WTC11 (cell line): ENCODE measurements at regions not wholly inside any gene's neighbourhood (a gene's known extent, or its start where the extent isn't known, plus 50 kb on each side); places are given as distances from the start of the nearest gene placed in this dataset.

Experiments
- ATAC-seq: fragments of 200-7000 bp; cut with Tn5 transposase; 2 replicates; pipeline ENCODE4 v1.10.0; 2021; ENCODE audit warnings: mild to moderate bottlenecking, moderate library complexity
- CTCF ChIA-PET: fragments of 300-600 bp; sonication (Branson Sonifier 250); formaldehyde crosslinking; loops from one replicate; lab custom pipeline; 2021; ENCODE audit warnings: antibody characterized with exemption; lab: Charles Lee
- POLR2A ChIA-PET: fragments of 350-600 bp; sonication (Branson Sonifier 250); formaldehyde crosslinking; loops from one replicate; lab custom pipeline; 2021; ENCODE audit warnings: antibody characterized with exemption; lab: Charles Lee
- DNase-seq: peaks from one replicate; pipeline ENCODE4 v3.0.0; 2021; ENCODE audit warnings: low spot score
- H3K27ac Mint-ChIP-seq: 2 replicates; pipeline ENCODE4 v1.8.0; 2021; ENCODE audit warnings: mixed read lengths
- H3K27me3 Mint-ChIP-seq: 2 replicates; pipeline ENCODE4 v1.8.0; 2021; ENCODE audit warnings: low read depth, mild to moderate bottlenecking, moderate library complexity, mixed read lengths
- H3K36me3 Mint-ChIP-seq: 2 replicates; pipeline ENCODE4 v1.8.0; 2021; ENCODE audit warnings: mixed read lengths
- H3K4me1 Mint-ChIP-seq: 2 replicates; pipeline ENCODE4 v1.8.0; 2022; ENCODE audit warnings: mixed read lengths
- H3K4me3 Mint-ChIP-seq: 2 replicates; pipeline ENCODE4 v1.8.0; 2021; ENCODE audit warnings: mild to moderate bottlenecking, moderate library complexity, mixed read lengths
- H3K9me3 Mint-ChIP-seq: 2 replicates; pipeline ENCODE4 v1.8.0; 2021; ENCODE audit warnings: mixed read lengths
- AFF4 ChIP-seq: sonication (generic); formaldehyde crosslinking; IDR thresholded peaks from 2 replicates; pipeline ENCODE4 v1.8.1; 2023; ENCODE audit warnings: mild to moderate bottlenecking, missing genetic modification reagents, borderline replicate concordance
- AR ChIP-seq: fragments of 250-450 bp; sonication (Bioruptor Pico); IDR thresholded peaks from 2 replicates; pipeline ENCODE4 v1.9.0; 2021; ENCODE audit warnings: mild to moderate bottlenecking
- CDX4 ChIP-seq: fragments of 250-450 bp; sonication (Bioruptor Pico); IDR thresholded peaks from 2 replicates; pipeline ENCODE4 v1.9.0; 2021; ENCODE audit warnings: moderate library complexity, mild to moderate bottlenecking, inconsistent platforms, borderline replicate concordance
- E2F4 ChIP-seq: sonication (generic); formaldehyde crosslinking; IDR thresholded peaks from 2 replicates; pipeline ENCODE4 v1.8.1; 2022; ENCODE audit warnings: low read depth, mild to moderate bottlenecking, moderate library complexity, missing genetic modification reagents, borderline replicate concordance
- ETV6 ChIP-seq: sonication (generic); formaldehyde crosslinking; IDR thresholded peaks from 2 replicates; pipeline ENCODE4 v1.8.1; 2022; ENCODE audit warnings: mild to moderate bottlenecking, missing genetic modification reagents
- FOXJ3 ChIP-seq: sonication (generic); formaldehyde crosslinking; IDR thresholded peaks from 2 replicates; pipeline ENCODE4 v1.9.0; 2021; ENCODE audit warnings: missing genetic modification reagents, mild to moderate bottlenecking, borderline replicate concordance
- FOXP1 ChIP-seq: sonication (generic); formaldehyde crosslinking; IDR thresholded peaks from 2 replicates; pipeline ENCODE4 v1.8.0; 2022; ENCODE audit warnings: missing genetic modification reagents, mild to moderate bottlenecking, moderate library complexity, borderline replicate concordance
- FOXP4 ChIP-seq: sonication (generic); formaldehyde crosslinking; IDR thresholded peaks from 2 replicates; pipeline ENCODE4 v1.8.0; 2022; ENCODE audit warnings: mild to moderate bottlenecking, missing genetic modification reagents
- GABPB1 ChIP-seq: sonication (generic); formaldehyde crosslinking; IDR thresholded peaks from 2 replicates; pipeline ENCODE4 v1.8.1; 2023; ENCODE audit warnings: mild to moderate bottlenecking, missing genetic modification reagents
- HMGXB4 ChIP-seq: sonication (generic); formaldehyde crosslinking; IDR thresholded peaks from 2 replicates; pipeline ENCODE4 v1.8.1; 2023; ENCODE audit warnings: mild to moderate bottlenecking, moderate library complexity, missing genetic modification reagents
- MLX ChIP-seq: sonication (generic); formaldehyde crosslinking; IDR thresholded peaks from 2 replicates; pipeline ENCODE4 v1.8.1; 2023; ENCODE audit warnings: mild to moderate bottlenecking, missing genetic modification reagents, moderate library complexity
- NFATC4 ChIP-seq: fragments of 250-450 bp; sonication (Bioruptor Pico); IDR thresholded peaks from 2 replicates; pipeline ENCODE4 v1.9.0; 2021; ENCODE audit warnings: mild to moderate bottlenecking
- RORB ChIP-seq: fragments of 250-450 bp; sonication (Bioruptor Pico); IDR thresholded peaks from 2 replicates; pipeline ENCODE4 v1.9.0; 2021; ENCODE audit warnings: mild to moderate bottlenecking
- ZBTB43 ChIP-seq: sonication (generic); formaldehyde crosslinking; IDR thresholded peaks from 2 replicates; pipeline ENCODE4 v1.8.1; 2023; ENCODE audit warnings: mild to moderate bottlenecking, missing genetic modification reagents
- ZMAT4 ChIP-seq: fragments of 250-450 bp; sonication (Bioruptor Pico); IDR thresholded peaks from 2 replicates; pipeline ENCODE4 v1.9.0; 2021; ENCODE audit warnings: mild to moderate bottlenecking
- ZNF263 ChIP-seq: sonication (generic); formaldehyde crosslinking; IDR thresholded peaks from 2 replicates; pipeline ENCODE4 v1.8.1; 2022; ENCODE audit warnings: low read depth, mild to moderate bottlenecking, moderate library complexity, missing genetic modification reagents
- ZNF396 ChIP-seq: fragments of 250-450 bp; sonication (Bioruptor Pico); IDR thresholded peaks from 2 replicates; pipeline ENCODE4 v1.8.0; 2021; ENCODE audit warnings: mild to moderate bottlenecking, moderate library complexity, borderline replicate concordance
- ZNF423 ChIP-seq: fragments of 250-450 bp; sonication (Bioruptor Pico); IDR thresholded peaks from 2 replicates; pipeline ENCODE4 v2.1.2; 2022; ENCODE audit warnings: mild to moderate bottlenecking, moderate library complexity
- ZSCAN18 ChIP-seq: fragments of 250-450 bp; sonication (Bioruptor Pico); IDR thresholded peaks from 2 replicates; pipeline ENCODE4 v2.1.2; 2022; ENCODE audit warnings: mild to moderate bottlenecking, moderate library complexity

GRCh38 chrX:39406799-39407198, 605.5 kb downstream of the MID1IP1 start:
- DNase-seq = no peak
- H3K4me3 Mint-ChIP-seq = no peak overlapping the region
- TF ChIP-seq CDX4 (no peak), ZNF423 (CRISPR knock-in tag) (no peak), NFATC4 (CRISPR knock-in tag) (no peak), FOXJ3 (CRISPR knock-in tag) (no peak), AR (CRISPR knock-in tag) (no peak), E2F4 (CRISPR knock-in tag) (no peak), ZMAT4 (CRISPR knock-in tag) (no peak), HMGXB4 (no peak), MLX (no peak), ZBTB43 (CRISPR knock-in tag) (no peak), GABPB1 (CRISPR knock-in tag) (no peak), RORB (CRISPR knock-in tag) (no peak), AFF4 (CRISPR knock-in tag) (no peak), ZNF263 (CRISPR knock-in tag) (no peak), ZSCAN18 (no peak), FOXP4 (CRISPR knock-in tag) (no peak), FOXP1 (CRISPR knock-in tag) (no peak), ZNF396 (CRISPR knock-in tag) (no peak), ETV6 (no peak)
- 0 out of 2 replicates have a peak, but pooled peaks cover 2% of the 10 kb centered on the region for H3K27me3 Mint-ChIP-seq
- H3K9me3 Mint-ChIP-seq = no peaks in the 10 kb centered on the region
- no peaks in the 10 kb centered on the region for H3K4me1 Mint-ChIP-seq
- ChIA-PET CTCF (no interaction called here), POLR2A (no interaction called here)
- ATAC-seq = no peak
- no peak overlapping the region for H3K27ac Mint-ChIP-seq
- no peaks in the 10 kb centered on the region for H3K36me3 Mint-ChIP-seq
